ENCODE measurements at regions not wholly inside any gene's neighbourhood (a gene's known extent, or its start where the extent isn't known, plus 50 kb on each side); places are given as distances from the start of the nearest gene placed in this dataset.
A peak's percentile ranks its signal among the peaks of the same experiment; 100 is the strongest.

- no peak for DNase-seq (ENCODE audit: extremely low spot score in 2 of 2)
- Histone ChIP-seq H3K27me3 (no peaks in the 10 kb centered on the region), H3K36me3 (no peaks in the 10 kb centered on the region), H3K4me1 (no peaks in the 10 kb centered on the region), H3K27ac (no peak overlapping the region), H3K4me3 (no peak overlapping the region), H3K9me3 (no peaks in the 10 kb centered on the region)
- TF ChIP-seq CTCF (IDR thresholded peaks at IDR 0.05) (no peak), POLR2AphosphoS5 (IDR thresholded peaks at IDR 0.05; ENCODE audit: insufficient read depth in 1 of 2, low read depth in 1 of 2) (no peak), POLR2A (IDR thresholded peaks at IDR 0.05) (no peak)
- intact Hi-C loops (cut with DNase I): no loop called here
These were observed 144.7 kb downstream of the OTOL1 start for GRCh38 chr3:161641287-161641686.

GRCh38 chr3:161644891-161645635 lies 148.5 kb downstream of the OTOL1 start:
- TF ChIP-seq POLR2A (IDR thresholded peaks at IDR 0.05): no peak
- TF ChIP-seq POLR2AphosphoS5 (IDR thresholded peaks at IDR 0.05; ENCODE audit: insufficient read depth in 1 of 2, low read depth in 1 of 2): peak in 1 of 2 donors; percentile 28
- no peak for TF ChIP-seq CTCF (IDR thresholded peaks at IDR 0.05)
- no peak for DNase-seq (ENCODE audit: extremely low spot score in 2 of 2)

GRCh38 chr3:161647936-161648470 lies 151.4 kb downstream of the OTOL1 start:
- TF ChIP-seq POLR2A (IDR thresholded peaks at IDR 0.05): no peak
- no peak for TF ChIP-seq POLR2AphosphoS5 (IDR thresholded peaks at IDR 0.05; ENCODE audit: insufficient read depth in 1 of 2, low read depth in 1 of 2)
- no peak for TF ChIP-seq CTCF (IDR thresholded peaks at IDR 0.05)
- Histone ChIP-seq H3K27ac (no peak overlapping the region), H3K36me3 (no peaks in the 10 kb centered on the region), H3K4me1 (peaks cover 4% of the 10 kb centered on the region), H3K9me3 (no peaks in the 10 kb centered on the region), H3K4me3 (no peak overlapping the region), H3K27me3 (no peaks in the 10 kb centered on the region)
- no peak for DNase-seq (ENCODE audit: extremely low spot score in 2 of 2)
- intact Hi-C loops (cut with DNase I): no loop called here

More at GRCh38 chr3:161644891-161645635, 148.5 kb downstream of the OTOL1 start:
- Histone ChIP-seq H3K27me3 (no peaks in the 10 kb centered on the region), H3K36me3 (no peaks in the 10 kb centered on the region), H3K4me3 (peak overlapping the region in 1 of 2 donors; percentile 6), H3K9me3 (no peaks in the 10 kb centered on the region), H3K4me1 (peaks cover 4% of the 10 kb centered on the region), H3K27ac (no peak overlapping the region)
- intact Hi-C loops (cut with DNase I): no loop called here

GRCh38 chr3:161649900-161650484 lies 153.4 kb downstream of the OTOL1 start:
- H3K4me3 ChIP-seq: no peak overlapping the region
- no peaks in the 10 kb centered on the region for H3K36me3 ChIP-seq
- no peak overlapping the region for H3K27ac ChIP-seq
- intact Hi-C loops (cut with DNase I): no loop called here
- H3K9me3 ChIP-seq: no peaks in the 10 kb centered on the region
- TF ChIP-seq POLR2AphosphoS5 (IDR thresholded peaks at IDR 0.05; ENCODE audit: insufficient read depth in 1 of 2, low read depth in 1 of 2): no peak
- TF ChIP-seq POLR2A (IDR thresholded peaks at IDR 0.05): no peak
- no peak for TF ChIP-seq CTCF (IDR thresholded peaks at IDR 0.05)
- no peak for DNase-seq (ENCODE audit: extremely low spot score in 2 of 2)
- H3K4me1 ChIP-seq: peaks cover 4% of the 10 kb centered on the region
- no peaks in the 10 kb centered on the region for H3K27me3 ChIP-seq

GRCh38 chr3:161657786-161658185 lies 161.2 kb downstream of the OTOL1 start:
- no peak for DNase-seq (ENCODE audit: extremely low spot score in 2 of 2)
- intact Hi-C loops (cut with DNase I): no loop called here
- H3K27ac ChIP-seq: no peak overlapping the region
- no peaks in the 10 kb centered on the region for H3K4me1 ChIP-seq
- no peaks in the 10 kb centered on the region for H3K27me3 ChIP-seq
- H3K36me3 ChIP-seq: no peaks in the 10 kb centered on the region
- TF ChIP-seq POLR2AphosphoS5 (IDR thresholded peaks at IDR 0.05; ENCODE audit: insufficient read depth in 1 of 2, low read depth in 1 of 2) (no peak), POLR2A (IDR thresholded peaks at IDR 0.05) (no peak), CTCF (IDR thresholded peaks at IDR 0.05) (no peak)
- H3K9me3 ChIP-seq: no peaks in the 10 kb centered on the region
- no peak overlapping the region for H3K4me3 ChIP-seq
